Chondrocyte (in vitro differentiated cells): ENCODE measurements at regions not wholly inside any gene's neighbourhood (a gene's known extent, or its start where the extent isn't known, plus 50 kb on each side); places are given as distances from the start of the nearest gene placed in this dataset.

ENCODE experiments used
- DNase-seq: peaks from one replicate; pipeline ENCODE4 v3.0.0; 2021; ENCODE audit warnings: mixed read lengths, low spot score
- H3K27ac Mint-ChIP-seq: one replicate; pipeline ENCODE4 v1.8.0; 2021; ENCODE audit warnings: mild to moderate bottlenecking, moderate library complexity, mixed read lengths; ENCODE audit not compliant: unreplicated experiment
- H3K27me3 Mint-ChIP-seq: 2 replicates; pipeline ENCODE4 v1.8.0; 2021; ENCODE audit warnings: low read depth, mixed read lengths
- H3K36me3 Mint-ChIP-seq: 2 replicates; pipeline ENCODE4 v1.8.0; 2021; ENCODE audit warnings: low read depth, mixed read lengths
- H3K4me1 Mint-ChIP-seq: 2 replicates; pipeline ENCODE4 v1.8.0; 2021; ENCODE audit warnings: low read depth, mild to moderate bottlenecking, mixed read lengths
- H3K4me3 Mint-ChIP-seq: one replicate; pipeline ENCODE4 v1.8.0; 2021; ENCODE audit warnings: mild to moderate bottlenecking, moderate library complexity, mixed read lengths; ENCODE audit not compliant: unreplicated experiment
- H3K9me3 Mint-ChIP-seq: 2 replicates; pipeline ENCODE4 v1.8.0; 2021; ENCODE audit warnings: low read depth, mixed read lengths
- TF ChIP-seq, protein P1 (sequence below): fragments of 200-600 bp; sonication (generic); IDR thresholded peaks from 2 replicates; pipeline ENCODE4 v1.5.0; 2021; ENCODE audit warnings: antibody characterized with exemption, mild to moderate bottlenecking, moderate library complexity

DNA sequence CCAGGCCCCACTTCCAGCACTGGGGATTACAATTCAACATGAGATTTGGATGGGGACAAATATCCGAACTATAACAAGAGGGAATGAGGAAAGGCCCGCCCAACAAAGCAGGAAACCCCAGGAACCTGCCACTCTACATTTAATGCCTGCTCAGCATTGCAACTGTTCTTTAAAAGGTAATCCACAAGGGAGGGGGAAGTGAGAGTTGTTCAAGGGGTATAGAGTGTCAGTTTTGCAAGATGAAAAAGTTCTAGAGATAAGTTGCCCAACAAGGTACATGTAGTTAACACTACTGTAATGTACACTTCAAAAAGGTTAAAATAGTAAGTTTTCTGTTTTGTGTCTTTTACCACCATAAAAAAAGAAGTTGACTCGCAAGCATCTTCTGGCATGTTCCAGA, 137.6 kb downstream of the MBD2 start:
- TF ChIP-seq, protein P1, sequence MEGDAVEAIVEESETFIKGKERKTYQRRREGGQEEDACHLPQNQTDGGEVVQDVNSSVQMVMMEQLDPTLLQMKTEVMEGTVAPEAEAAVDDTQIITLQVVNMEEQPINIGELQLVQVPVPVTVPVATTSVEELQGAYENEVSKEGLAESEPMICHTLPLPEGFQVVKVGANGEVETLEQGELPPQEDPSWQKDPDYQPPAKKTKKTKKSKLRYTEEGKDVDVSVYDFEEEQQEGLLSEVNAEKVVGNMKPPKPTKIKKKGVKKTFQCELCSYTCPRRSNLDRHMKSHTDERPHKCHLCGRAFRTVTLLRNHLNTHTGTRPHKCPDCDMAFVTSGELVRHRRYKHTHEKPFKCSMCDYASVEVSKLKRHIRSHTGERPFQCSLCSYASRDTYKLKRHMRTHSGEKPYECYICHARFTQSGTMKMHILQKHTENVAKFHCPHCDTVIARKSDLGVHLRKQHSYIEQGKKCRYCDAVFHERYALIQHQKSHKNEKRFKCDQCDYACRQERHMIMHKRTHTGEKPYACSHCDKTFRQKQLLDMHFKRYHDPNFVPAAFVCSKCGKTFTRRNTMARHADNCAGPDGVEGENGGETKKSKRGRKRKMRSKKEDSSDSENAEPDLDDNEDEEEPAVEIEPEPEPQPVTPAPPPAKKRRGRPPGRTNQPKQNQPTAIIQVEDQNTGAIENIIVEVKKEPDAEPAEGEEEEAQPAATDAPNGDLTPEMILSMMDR: no peak
- H3K27ac Mint-ChIP-seq: no peak overlapping the region
- peaks cover 10% of the 10 kb centered on the region for H3K9me3 Mint-ChIP-seq

DNA sequence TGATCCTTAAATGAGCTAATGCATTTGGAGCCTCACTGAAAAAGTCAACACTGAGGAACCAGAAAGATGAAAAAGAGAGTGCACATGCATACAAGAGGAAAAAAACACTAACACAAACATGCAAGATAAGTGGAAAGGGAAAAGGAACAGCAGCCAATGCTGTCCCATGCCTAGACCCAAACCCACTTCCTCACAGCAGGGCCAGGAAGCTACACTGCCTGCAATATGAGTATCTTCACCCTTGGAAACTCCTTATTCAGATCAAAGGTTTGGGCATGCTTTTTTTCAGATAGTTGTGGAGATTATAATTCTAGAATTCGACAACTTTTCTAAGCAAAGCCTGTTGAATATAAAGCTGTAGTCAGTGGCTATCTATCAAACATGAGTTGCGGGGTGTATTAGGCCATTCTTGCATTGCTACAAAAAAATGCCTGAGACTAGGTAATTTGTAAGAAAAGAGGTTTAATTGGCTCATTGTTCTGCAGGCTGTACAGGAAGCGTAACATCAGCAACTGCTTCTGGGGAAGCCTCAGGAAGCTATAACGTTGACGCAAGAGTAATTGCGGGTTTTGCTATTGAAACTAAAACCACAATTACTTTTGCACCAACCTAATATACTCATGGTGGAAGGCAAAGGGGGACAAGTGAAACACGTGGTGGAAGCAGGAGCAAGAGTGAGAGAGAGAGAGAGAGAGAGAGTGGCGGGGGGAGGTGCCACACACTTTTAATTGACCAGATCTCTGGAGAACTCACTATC, 138.2 kb downstream of the MBD2 start:
- peaks cover 1% of the 10 kb centered on the region for H3K36me3 Mint-ChIP-seq
- no peak for DNase-seq
- H3K27ac Mint-ChIP-seq: no peak overlapping the region
- no peaks in the 10 kb centered on the region for H3K27me3 Mint-ChIP-seq
- peaks cover 10% of the 10 kb centered on the region for H3K9me3 Mint-ChIP-seq
- TF ChIP-seq, protein P1: no peak
- H3K4me3 Mint-ChIP-seq: no peak overlapping the region
- peaks cover 4% of the 10 kb centered on the region for H3K4me1 Mint-ChIP-seq

More for the DNA sequence above, 137.6 kb downstream of the MBD2 start:
- H3K4me3 Mint-ChIP-seq: no peak overlapping the region
- H3K27me3 Mint-ChIP-seq: no peaks in the 10 kb centered on the region
- H3K36me3 Mint-ChIP-seq: peaks cover 1% of the 10 kb centered on the region
- H3K4me1 Mint-ChIP-seq: peaks cover 4% of the 10 kb centered on the region
- DNase-seq: no peak

DNA sequence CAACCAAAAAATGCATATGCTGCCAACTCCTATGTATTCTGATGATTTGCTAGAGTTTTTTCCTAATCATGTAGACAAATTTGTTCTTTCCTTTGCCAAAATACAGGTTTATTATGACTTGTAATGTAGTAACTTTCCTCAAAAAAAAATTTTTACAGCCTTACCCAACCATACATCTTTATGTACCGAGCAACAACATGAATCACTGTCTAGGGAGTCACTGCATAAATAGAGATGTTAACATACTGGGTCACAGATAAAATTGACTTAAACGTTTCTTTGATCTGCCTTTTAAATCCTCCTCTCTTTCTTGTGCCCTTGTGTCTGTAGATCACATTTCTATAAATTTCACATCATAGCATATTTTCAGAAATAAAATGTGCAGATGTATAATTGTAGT, 143.6 kb downstream of the MBD2 start:
- Mint-ChIP-seq H3K9me3 (peaks cover 10% of the 10 kb centered on the region), H3K4me1 (no peaks in the 10 kb centered on the region), H3K4me3 (no peak overlapping the region), H3K27me3 (no peaks in the 10 kb centered on the region), H3K36me3 (no peaks in the 10 kb centered on the region), H3K27ac (no peak overlapping the region)
- TF ChIP-seq, protein P1: no peak
- no peak for DNase-seq

DNA sequence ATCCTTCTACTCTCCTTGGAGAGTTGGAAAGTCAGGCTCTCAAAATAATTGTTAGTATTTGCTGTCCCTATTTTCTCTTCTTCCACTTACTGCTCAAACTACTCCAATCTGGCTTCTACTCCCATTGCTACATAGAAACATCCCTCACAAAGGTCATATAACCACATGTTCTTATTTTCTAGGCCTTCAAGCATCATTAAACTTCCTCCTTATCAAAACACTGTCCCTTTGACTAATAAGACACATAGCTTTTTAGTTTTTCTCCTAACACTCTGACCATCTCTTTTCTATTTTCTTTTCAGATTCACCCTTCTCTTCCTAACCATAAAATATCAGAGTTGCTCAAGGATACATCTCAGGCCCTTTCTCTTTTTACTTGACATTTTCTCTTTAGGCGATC, 148.3 kb downstream of the MBD2 start:
- H3K9me3 Mint-ChIP-seq: no peaks in the 10 kb centered on the region
- no peak for DNase-seq
- no peak overlapping the region for H3K27ac Mint-ChIP-seq

DNA sequence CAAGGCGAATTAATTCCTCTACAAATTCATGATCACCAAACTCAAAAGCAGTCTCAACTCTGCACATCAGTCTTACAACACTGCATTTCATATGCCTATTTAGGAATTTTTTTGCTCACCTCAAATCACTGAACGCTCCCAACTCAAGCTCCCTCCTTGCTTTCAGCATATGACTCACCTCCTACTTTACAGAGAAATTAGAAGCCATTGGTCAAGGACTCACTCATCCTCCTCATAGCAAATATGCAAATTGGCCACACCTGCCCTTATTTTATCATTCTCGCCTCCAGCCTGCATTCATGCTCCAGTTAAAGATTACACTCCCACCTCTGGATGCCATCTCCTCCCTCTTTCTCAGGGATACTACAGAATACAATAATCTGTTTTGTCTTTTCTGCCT, 148.8 kb downstream of the MBD2 start:
- no peak for DNase-seq
- no peak overlapping the region for H3K27ac Mint-ChIP-seq
- no peaks in the 10 kb centered on the region for H3K4me1 Mint-ChIP-seq
- H3K9me3 Mint-ChIP-seq: no peaks in the 10 kb centered on the region
- peaks cover 2% of the 10 kb centered on the region for H3K27me3 Mint-ChIP-seq
- no peak overlapping the region for H3K4me3 Mint-ChIP-seq
- H3K36me3 Mint-ChIP-seq: no peaks in the 10 kb centered on the region
- TF ChIP-seq, protein P1: no peak

More for the DNA sequence above, 148.3 kb downstream of the MBD2 start:
- no peak overlapping the region for H3K4me3 Mint-ChIP-seq
- TF ChIP-seq, protein P1: no peak
- peaks cover 2% of the 10 kb centered on the region for H3K27me3 Mint-ChIP-seq
- no peaks in the 10 kb centered on the region for H3K4me1 Mint-ChIP-seq
- no peaks in the 10 kb centered on the region for H3K36me3 Mint-ChIP-seq
